GM23248 (cell line): ENCODE measurements at regions not wholly inside any gene's neighbourhood (a gene's known extent, or its start where the extent isn't known, plus 50 kb on each side); places are given as distances from the start of the nearest gene placed in this dataset.
A peak's percentile ranks its signal among the peaks of the same experiment; 100 is the strongest.

Experiments used
- DNase-seq: peaks from one replicate; pipeline ENCODE4 v3.0.0-alpha.2; 2015
- H2AFZ ChIP-seq: fragments of 200-600 bp; sonication (generic); 2 replicates; pipeline ENCODE4 v1.6.1; 2016; ENCODE audit warnings: antibody characterized with exemption
- H3F3A ChIP-seq: fragments of 200-600 bp; sonication (generic); 2 replicates; pipeline ENCODE4 v1.6.1; 2016; ENCODE audit warnings: mild to moderate bottlenecking, antibody characterized with exemption, mixed run types; ENCODE audit not compliant: insufficient read depth
- H3K27ac ChIP-seq: fragments of 200-600 bp; sonication (generic); 2 replicates; pipeline ENCODE4 v1.5.1; 2016; ENCODE audit warnings: mild to moderate bottlenecking
- H3K27me3 ChIP-seq: fragments of 200-600 bp; sonication (generic); replicated peaks from 2 replicates; pipeline ENCODE4 v1.6.1; 2016; ENCODE audit warnings: mild to moderate bottlenecking; ENCODE audit not compliant: insufficient read depth
- H3K36me3 ChIP-seq: fragments of 200-600 bp; sonication (generic); 2 replicates; pipeline ENCODE4 v1.6.1; 2016; ENCODE audit warnings: low read depth, mild to moderate bottlenecking
- H3K4me1 ChIP-seq: fragments of 200-600 bp; sonication (generic); 2 replicates; pipeline ENCODE4 v1.6.1; 2016; ENCODE audit warnings: mild to moderate bottlenecking; ENCODE audit not compliant: insufficient read depth
- H3K4me2 ChIP-seq: fragments of 200-600 bp; sonication (generic); one replicate; pipeline ENCODE4 v1.6.1; 2016; ENCODE audit warnings: mild to moderate bottlenecking; ENCODE audit not compliant: unreplicated experiment
- H3K4me3 ChIP-seq: fragments of 200-600 bp; sonication (generic); 2 replicates; pipeline ENCODE4 v1.5.1; 2016; ENCODE audit warnings: mild to moderate bottlenecking
- H3K79me2 ChIP-seq: fragments of 200-600 bp; sonication (generic); 2 replicates; pipeline ENCODE4 v1.6.1; 2016; ENCODE audit warnings: mild to moderate bottlenecking; ENCODE audit not compliant: insufficient read depth
- H3K9ac ChIP-seq: fragments of 200-600 bp; sonication (generic); 2 replicates; pipeline ENCODE4 v1.6.1; 2016; ENCODE audit warnings: mild to moderate bottlenecking
- H3K9me2 ChIP-seq: fragments of 200-600 bp; sonication (generic); 2 replicates; pipeline ENCODE4 v1.6.1; 2016; ENCODE audit warnings: mixed run types, mild to moderate bottlenecking, moderate library complexity; ENCODE audit not compliant: insufficient read depth
- H3K9me3 ChIP-seq: fragments of 200-600 bp; sonication (generic); one replicate; pipeline ENCODE4 v1.6.1; 2017; ENCODE audit warnings: low read depth
- H4K20me1 ChIP-seq: fragments of 200-600 bp; sonication (generic); 2 replicates; pipeline ENCODE4 v1.6.0; 2016; ENCODE audit not compliant: insufficient read depth
- EZH2 ChIP-seq: fragments of 200-600 bp; sonication (generic); IDR thresholded peaks from 2 replicates; pipeline ENCODE4 v1.6.1; 2018; ENCODE audit warnings: antibody characterized with exemption, mild to moderate bottlenecking; ENCODE audit not compliant: insufficient read depth, poor library complexity, severe bottlenecking
- EZH2phosphoT487 ChIP-seq: fragments of 200-600 bp; sonication (generic); IDR thresholded peaks from 2 replicates; pipeline ENCODE4 v1.6.1; 2018; ENCODE audit warnings: antibody characterized with exemption, moderate library complexity, mild to moderate bottlenecking, low read depth; ENCODE audit not compliant: insufficient read depth
- WGBS, 2 experiments: methylation state at CpG; one replicate each; pipeline ENCODE4 v1.1.6; 2015 to 2017; ENCODE audit warnings: low lambda C conversion rate in 2 of 2, low coverage in 1 of 2; ENCODE audit errors: missing lambda C conversion rate in 2 of 2; 5-methylcytosine and 5-hydroxymethylcytosine counted together
- in situ Hi-C: fragments of 300-500 bp; cut with MboI; formaldehyde crosslinking; loops from 2 replicates; pipeline ENCODE4 v1.15.0; 2020

- Histone ChIP-seq H3K36me3 (no peaks in the 10 kb centered on the region), H3K9ac (peak overlapping the region; percentile 50), H3K9me2 (no peaks in the 10 kb centered on the region), H2AFZ (peak overlapping the region; percentile 64), H3K27me3 (no peaks in the 10 kb centered on the region), H3K4me3 (no peak overlapping the region), H3K27ac (peak overlapping the region; percentile 79), H3K79me2 (no peaks in the 10 kb centered on the region), H3F3A (peaks cover 20% of the 10 kb centered on the region), H4K20me1 (no peaks in the 10 kb centered on the region), H3K9me3 (no peaks in the 10 kb centered on the region), H3K4me1 (peaks cover 15% of the 10 kb centered on the region), H3K4me2 (peak overlapping the region; percentile 50)
- TF ChIP-seq EZH2phosphoT487 = no peak
- no peak for TF ChIP-seq EZH2
- in situ Hi-C loops = no loop called here
- DNase-seq = peak; percentile 92
- WGBS, 2 experiments = 27 to 38% methylated on average over 4 of the region's 4 CpGs
Measured at GRCh38 chr4:154073107-154073822, 284.4 kb upstream of the SFRP2 start.

- H3K9ac ChIP-seq = no peak overlapping the region
- H3F3A ChIP-seq = peaks cover 7% of the 10 kb centered on the region
- H3K9me2 ChIP-seq = no peaks in the 10 kb centered on the region
- no peak overlapping the region for H3K4me2 ChIP-seq
- H2AFZ ChIP-seq = no peak overlapping the region
- H3K36me3 ChIP-seq = no peaks in the 10 kb centered on the region
- H3K4me1 ChIP-seq = peaks cover under 1% of the 10 kb centered on the region; the same call in 1 of the 2 replicates
- TF ChIP-seq EZH2phosphoT487 (no peak), EZH2 (no peak)
- no peak for DNase-seq
- no peaks in the 10 kb centered on the region for H3K79me2 ChIP-seq
- no peaks in the 10 kb centered on the region for H3K9me3 ChIP-seq
- in situ Hi-C loops = no loop called here
- no peak overlapping the region for H3K4me3 ChIP-seq
- no peaks in the 10 kb centered on the region for H4K20me1 ChIP-seq
- no peak overlapping the region for H3K27ac ChIP-seq
- no peaks in the 10 kb centered on the region for H3K27me3 ChIP-seq
Measured at GRCh38 chr4:154067786-154068185, 278.9 kb upstream of the SFRP2 start.

- H3K79me2 ChIP-seq = no peaks in the 10 kb centered on the region
- no peak overlapping the region for H3K4me2 ChIP-seq
- no peaks in the 10 kb centered on the region for H3K27me3 ChIP-seq
- no peak overlapping the region for H3K27ac ChIP-seq
- no peaks in the 10 kb centered on the region for H3K36me3 ChIP-seq
- no peak for DNase-seq
- TF ChIP-seq EZH2phosphoT487 = no peak
- no peak for TF ChIP-seq EZH2
- in situ Hi-C loops = no loop called here
- H2AFZ ChIP-seq = no peak overlapping the region
- no peaks in the 10 kb centered on the region for H4K20me1 ChIP-seq
- H3K4me1 ChIP-seq = no peaks in the 10 kb centered on the region
- no peaks in the 10 kb centered on the region for H3K9me3 ChIP-seq
- H3K9me2 ChIP-seq = no peaks in the 10 kb centered on the region
- no peak overlapping the region for H3K9ac ChIP-seq
- H3K4me3 ChIP-seq = no peak overlapping the region
- H3F3A ChIP-seq = no peaks in the 10 kb centered on the region
Measured at GRCh38 chr4:154065368-154065767, 276.5 kb upstream of the SFRP2 start.

DNA sequence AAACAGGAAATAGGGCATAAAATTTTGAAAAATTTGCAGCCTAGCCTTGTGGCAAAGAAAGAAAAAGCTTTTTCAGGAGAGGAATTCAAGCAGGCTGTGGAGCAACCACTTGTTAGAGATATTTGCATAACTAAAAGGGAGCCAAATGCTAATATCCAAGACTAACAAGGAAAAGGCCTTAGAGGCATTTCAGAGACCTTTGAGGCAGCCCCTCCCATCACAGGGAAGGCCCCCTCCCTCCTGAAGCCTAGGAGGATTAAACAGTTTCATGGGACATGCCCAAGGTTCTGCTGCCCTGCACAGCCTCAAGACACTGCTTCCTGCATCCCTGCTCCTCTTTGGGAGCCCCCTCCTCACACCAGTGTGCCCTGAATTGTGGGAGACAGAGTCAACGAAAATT, 275.4 kb upstream of the SFRP2 start:
- Histone ChIP-seq H3K79me2 (no peaks in the 10 kb centered on the region), H3K9me2 (no peaks in the 10 kb centered on the region), H3K9ac (no peak overlapping the region), H3K36me3 (no peaks in the 10 kb centered on the region), H3K4me3 (no peak overlapping the region), H3K27me3 (no peaks in the 10 kb centered on the region), H3K4me2 (no peak overlapping the region), H4K20me1 (no peaks in the 10 kb centered on the region), H3F3A (no peaks in the 10 kb centered on the region), H3K4me1 (no peaks in the 10 kb centered on the region), H3K27ac (no peak overlapping the region), H3K9me3 (no peaks in the 10 kb centered on the region), H2AFZ (no peak overlapping the region)
- 5 to 24% methylated on average over 1 of the region's 1 CpG for whole genome bisulfite sequencing, 2 experiments
- TF ChIP-seq EZH2 (no peak), EZH2phosphoT487 (no peak)
- in situ Hi-C loops = no loop called here
- no peak for DNase-seq
